ENCODE measurements at regions not wholly inside any gene's neighbourhood (a gene's known extent, or its start where the extent isn't known, plus 50 kb on each side); places are given as distances from the start of the nearest gene placed in this dataset.

DNA sequence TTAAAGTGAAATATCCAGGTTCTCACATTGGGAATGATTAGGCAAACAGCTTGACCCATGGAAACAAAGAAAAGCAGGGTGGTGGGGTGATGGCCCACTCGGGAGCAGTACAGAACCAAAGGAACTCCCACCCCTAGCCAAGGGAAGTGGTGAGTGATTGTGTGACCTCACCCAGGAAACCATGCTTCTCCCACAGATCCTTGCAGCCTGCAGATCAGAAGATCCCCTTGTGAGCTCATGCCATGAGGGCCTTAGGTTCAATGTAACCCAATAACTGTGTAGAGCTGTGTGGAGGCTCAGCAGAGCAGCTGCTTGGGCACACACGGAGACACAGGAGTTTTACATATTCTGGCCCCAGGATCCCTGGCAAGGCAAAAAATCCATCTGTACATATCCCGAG is 311.8 kb upstream of the DPYD start:
- intact Hi-C loops (cut with DNase I), result no loop called here
- WGBS, 2 donors, result 54 to 64% methylated on average over 3 of the region's 3 CpGs
- DNase-seq (no peak), ATAC-seq (no peak)
- H3K4me1 ChIP-seq, result no peaks in the 10 kb centered on the region
- H3K36me3 ChIP-seq (replicated peaks in 1 of 2; ENCODE audit: insufficient read depth in 1 of 2, low read depth in 2 of 2), result no peaks in the 10 kb centered on the region
- peaks cover 0 to 14% (median 0%) of the 10 kb centered on the region in 3 donors for H3K9me3 ChIP-seq
- TF ChIP-seq CTCF (IDR thresholded peaks at IDR 0.05), result no peak
- TF ChIP-seq POLR2A (IDR thresholded peaks at IDR 0.05), result no peak
- H3K4me3 ChIP-seq, result no peak overlapping the region
- no peak overlapping the region for H3K27ac ChIP-seq
- H3K27me3 ChIP-seq, result no peaks in the 10 kb centered on the region

- no peak for TF ChIP-seq CTCF (IDR thresholded peaks at IDR 0.05)
- no peak for TF ChIP-seq POLR2A (IDR thresholded peaks at IDR 0.05)
- 58 to 64% methylated on average over 1 of the region's 1 CpG for WGBS, 2 donors
- ATAC-seq (no peak), DNase-seq (no peak)
- Histone ChIP-seq H3K27ac (no peak overlapping the region), H3K9me3 (no peaks in the 10 kb centered on the region), H3K4me1 (no peaks in the 10 kb centered on the region), H3K4me3 (no peak overlapping the region), H3K36me3 (replicated peaks in 1 of 2; ENCODE audit: insufficient read depth in 1 of 2, low read depth in 2 of 2) (no peaks in the 10 kb centered on the region), H3K27me3 (no peaks in the 10 kb centered on the region)
- intact Hi-C loops (cut with DNase I), result no loop called here
These were observed 301.9 kb upstream of the DPYD start for GRCh38 chr1:98222706-98223105.

DNA sequence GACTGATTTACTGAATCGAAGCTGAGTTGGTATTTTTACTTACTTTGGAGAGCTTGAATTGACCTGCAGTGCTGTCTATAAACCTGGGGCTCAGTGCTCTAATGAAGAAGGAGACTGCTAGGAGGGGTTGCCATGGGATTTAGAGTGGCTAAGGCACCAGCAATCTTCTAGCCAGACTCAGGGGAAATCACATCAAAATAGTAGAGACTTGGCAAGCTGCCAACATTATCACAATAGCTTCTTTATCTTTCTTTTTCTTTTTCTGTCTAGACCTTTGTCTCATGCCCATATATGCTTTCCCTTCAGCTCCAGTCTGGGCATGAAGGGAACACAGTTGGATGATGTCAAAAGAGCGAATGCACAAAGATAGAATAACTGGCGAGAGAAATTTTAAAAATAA is 301.1 kb upstream of the DPYD start:
- no peaks in the 10 kb centered on the region for H3K36me3 ChIP-seq (replicated peaks in 1 of 2; ENCODE audit: insufficient read depth in 1 of 2, low read depth in 2 of 2)
- no peak overlapping the region for H3K4me3 ChIP-seq
- DNase-seq (no peak), ATAC-seq (no peak)
- intact Hi-C loops (cut with DNase I), result no loop called here
- no peaks in the 10 kb centered on the region for H3K27me3 ChIP-seq
- TF ChIP-seq CTCF (IDR thresholded peaks at IDR 0.05) (no peak), POLR2A (IDR thresholded peaks at IDR 0.05) (no peak)
- WGBS, 2 donors, result 68 to 78% methylated on average over 3 of the region's 3 CpGs
- no peak overlapping the region for H3K27ac ChIP-seq
- H3K4me1 ChIP-seq, result no peaks in the 10 kb centered on the region
- H3K9me3 ChIP-seq, result no peaks in the 10 kb centered on the region

GRCh38 chr1:98217601-98218000 is 296.8 kb upstream of the DPYD start:
- intact Hi-C loops (cut with DNase I), result no loop called here
- TF ChIP-seq CTCF (IDR thresholded peaks at IDR 0.05) (no peak), POLR2A (IDR thresholded peaks at IDR 0.05) (no peak)
- no peak for ATAC-seq

DNA sequence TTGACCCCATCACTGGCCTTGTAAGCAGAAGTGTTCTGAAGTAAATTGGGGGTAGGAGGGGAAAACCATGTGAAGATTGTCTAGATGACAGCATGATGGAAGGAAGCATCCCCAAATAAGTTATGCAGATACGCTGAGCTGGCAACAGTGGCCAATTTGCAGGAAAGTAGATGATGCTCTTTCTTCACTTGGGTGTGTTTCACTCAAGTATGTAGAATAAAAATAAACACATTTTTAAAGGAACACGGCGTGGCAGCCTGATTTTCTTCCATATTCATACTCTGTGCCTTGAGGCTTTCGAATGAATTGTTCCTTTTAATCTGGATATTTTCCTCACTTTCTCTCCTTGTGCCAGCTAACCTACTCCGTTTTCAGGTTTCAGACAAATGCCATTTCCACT is 295.5 kb upstream of the DPYD start:
- WGBS, 2 donors, result 54 to 63% methylated on average over 5 of the region's 5 CpGs
- Histone ChIP-seq H3K27ac (no peak overlapping the region), H3K9me3 (no peaks in the 10 kb centered on the region), H3K36me3 (replicated peaks in 1 of 2; ENCODE audit: insufficient read depth in 1 of 2, low read depth in 2 of 2) (no peaks in the 10 kb centered on the region), H3K27me3 (no peaks in the 10 kb centered on the region), H3K4me3 (no peak overlapping the region), H3K4me1 (no peaks in the 10 kb centered on the region)
- ATAC-seq, result no peak
- no peak for TF ChIP-seq CTCF (IDR thresholded peaks at IDR 0.05)
- no peak for TF ChIP-seq POLR2A (IDR thresholded peaks at IDR 0.05)
- intact Hi-C loops (cut with DNase I), result no loop called here
- no peak for DNase-seq

More at GRCh38 chr1:98217601-98218000, 296.8 kb upstream of the DPYD start:
- Histone ChIP-seq H3K27ac (no peak overlapping the region), H3K27me3 (no peaks in the 10 kb centered on the region), H3K36me3 (replicated peaks in 1 of 2; ENCODE audit: insufficient read depth in 1 of 2, low read depth in 2 of 2) (no peaks in the 10 kb centered on the region), H3K4me3 (no peak overlapping the region), H3K9me3 (no peaks in the 10 kb centered on the region), H3K4me1 (no peaks in the 10 kb centered on the region)
- 41 to 54% methylated on average over 2 of the region's 2 CpGs for WGBS, 2 donors
- DNase-seq, result no peak

Measured in body of pancreas (tissue), 4 donors.